KBM-7 (cell line): ENCODE measurements at regions not wholly inside any gene's neighbourhood (a gene's known extent, or its start where the extent isn't known, plus 50 kb on each side); places are given as distances from the start of the nearest gene placed in this dataset.

Experiments used
- DNase-seq: peaks from one replicate; pipeline ENCODE4 v3.0.0-alpha.2; 2015
- in situ Hi-C: fragments of 300-500 bp; cut with MboI; formaldehyde crosslinking; loops from 2 replicates; pipeline ENCODE4 v1.14.3; 2020; ENCODE audit warnings: low sequenced_read_pairs, low pct_unique_long_range_greater_than_20kb, mixed read lengths

- DNase-seq = no peak
Observed at GRCh38 chr5:54887663-54888062, 97.7 kb downstream of the ESM1 start.

GRCh38 chr5:54886866-54887265, 98.5 kb downstream of the ESM1 start:
- DNase-seq = no peak
- in situ Hi-C loops = no loop called here

More at GRCh38 chr5:54887663-54888062, 97.7 kb downstream of the ESM1 start:
- in situ Hi-C loops = no loop called here

GRCh38 chr5:54885636-54886035, 99.8 kb downstream of the ESM1 start:
- no peak for DNase-seq
- in situ Hi-C loops = no loop called here

GRCh38 chr5:54884195-54884536, 101.2 kb downstream of the ESM1 start:
- no peak for DNase-seq
- in situ Hi-C loops = no loop called here

- in situ Hi-C loops = no loop called here
- DNase-seq = no peak
Observed at GRCh38 chr5:54883374-54884194, 101.8 kb downstream of the ESM1 start.

- in situ Hi-C loops = no loop called here
- DNase-seq = no peak
Observed at GRCh38 chr5:54882841-54883240, 102.6 kb downstream of the ESM1 start.

GRCh38 chr5:54882101-54882500, 103.3 kb downstream of the ESM1 start:
- DNase-seq = no peak
- in situ Hi-C loops = no loop called here

GRCh38 chr5:54881286-54882005, 103.9 kb downstream of the ESM1 start:
- DNase-seq = no peak
- in situ Hi-C loops = no loop called here

GRCh38 chr5:54876976-54877375, 108.4 kb downstream of the ESM1 start:
- DNase-seq = no peak
- in situ Hi-C loops = no loop called here

- DNase-seq = no peak
- in situ Hi-C loops = no loop called here
Observed at GRCh38 chr5:54876556-54876955, 108.8 kb downstream of the ESM1 start.

- in situ Hi-C loops = loop anchor here (25.0 kb wide), 2 partner anchors 362 to 637 kb away; partner anchors contain the start of gene SNX18
- peak; percentile 45 for DNase-seq
Observed at GRCh38 chr5:54874337-54875021, 110.9 kb downstream of the ESM1 start.

- in situ Hi-C loops = loop anchor here (25.0 kb wide), 2 partner anchors 361 to 636 kb away; partner anchors contain the start of gene SNX18
- DNase-seq = no peak
Observed at GRCh38 chr5:54873691-54874090, 111.7 kb downstream of the ESM1 start.

GRCh38 chr5:54872810-54873209, 112.6 kb downstream of the ESM1 start:
- no peak for DNase-seq
- in situ Hi-C loops = loop anchor here (25.0 kb wide), 2 partner anchors 361 to 636 kb away; partner anchors contain the start of gene SNX18

GRCh38 chr5:54870271-54870670, 115.1 kb downstream of the ESM1 start:
- in situ Hi-C loops = loop anchor here (25.0 kb wide), 2 partner anchors 358 to 633 kb away; partner anchors contain the start of gene SNX18
- DNase-seq = no peak

GRCh38 chr5:54869691-54870090, 115.7 kb downstream of the ESM1 start:
- DNase-seq = no peak
- in situ Hi-C loops = loop anchor here (25.0 kb wide), 2 partner anchors 357 to 632 kb away; partner anchors contain the start of gene SNX18

GRCh38 chr5:54868511-54869483, 116.6 kb downstream of the ESM1 start:
- in situ Hi-C loops = loop anchor here (25.0 kb wide), 2 partner anchors 356 to 631 kb away; partner anchors contain the start of gene SNX18
- DNase-seq = no peak

- in situ Hi-C loops = loop anchor here (25.0 kb wide), 2 partner anchors 355 to 630 kb away; partner anchors contain the start of gene SNX18
- DNase-seq = peak; percentile 58
Observed at GRCh38 chr5:54867310-54867944, 118.0 kb downstream of the ESM1 start.
